Activated T-cell treated with anti-CD3 and anti-CD28 coated beads, Interleukin-2, amount 50 U/mL, for 24 hours (primary cell): ENCODE measurements at regions not wholly inside any gene's neighbourhood (a gene's known extent, or its start where the extent isn't known, plus 50 kb on each side); places are given as distances from the start of the nearest gene placed in this dataset.

ENCODE experiments used
- DNase-seq: peaks from one replicate; pipeline ENCODE4 v3.0.0-alpha.2; 2020
- H3K27ac Mint-ChIP-seq: 2 replicates; pipeline ENCODE4 v1.8.0; 2020; ENCODE audit warnings: mild to moderate bottlenecking, mixed read lengths
- H3K27me3 Mint-ChIP-seq: 2 replicates; pipeline ENCODE4 v1.8.0; 2020; ENCODE audit warnings: mixed read lengths
- H3K36me3 Mint-ChIP-seq: 2 replicates; pipeline ENCODE4 v1.8.0; 2020; ENCODE audit warnings: low read depth, mixed read lengths
- H3K4me1 Mint-ChIP-seq: 2 replicates; pipeline ENCODE4 v1.8.0; 2020; ENCODE audit warnings: low read depth, mixed read lengths
- H3K4me3 Mint-ChIP-seq: 2 replicates; pipeline ENCODE4 v1.8.0; 2020; ENCODE audit warnings: mild to moderate bottlenecking, moderate library complexity, mixed read lengths
- H3K9me3 Mint-ChIP-seq: 2 replicates; pipeline ENCODE4 v1.8.0; 2020; ENCODE audit warnings: mixed read lengths

- H3K4me3 Mint-ChIP-seq: no peak overlapping the region
- no peak overlapping the region for H3K27ac Mint-ChIP-seq
- no peaks in the 10 kb centered on the region for H3K9me3 Mint-ChIP-seq
- no peaks in the 10 kb centered on the region for H3K27me3 Mint-ChIP-seq
- H3K4me1 Mint-ChIP-seq: peaks cover 35% of the 10 kb centered on the region
- DNase-seq: no peak
- H3K36me3 Mint-ChIP-seq: no peaks in the 10 kb centered on the region
These were observed 238.1 kb downstream of the FOXO1 start for GRCh38 chr13:40428354-40428753.

DNA sequence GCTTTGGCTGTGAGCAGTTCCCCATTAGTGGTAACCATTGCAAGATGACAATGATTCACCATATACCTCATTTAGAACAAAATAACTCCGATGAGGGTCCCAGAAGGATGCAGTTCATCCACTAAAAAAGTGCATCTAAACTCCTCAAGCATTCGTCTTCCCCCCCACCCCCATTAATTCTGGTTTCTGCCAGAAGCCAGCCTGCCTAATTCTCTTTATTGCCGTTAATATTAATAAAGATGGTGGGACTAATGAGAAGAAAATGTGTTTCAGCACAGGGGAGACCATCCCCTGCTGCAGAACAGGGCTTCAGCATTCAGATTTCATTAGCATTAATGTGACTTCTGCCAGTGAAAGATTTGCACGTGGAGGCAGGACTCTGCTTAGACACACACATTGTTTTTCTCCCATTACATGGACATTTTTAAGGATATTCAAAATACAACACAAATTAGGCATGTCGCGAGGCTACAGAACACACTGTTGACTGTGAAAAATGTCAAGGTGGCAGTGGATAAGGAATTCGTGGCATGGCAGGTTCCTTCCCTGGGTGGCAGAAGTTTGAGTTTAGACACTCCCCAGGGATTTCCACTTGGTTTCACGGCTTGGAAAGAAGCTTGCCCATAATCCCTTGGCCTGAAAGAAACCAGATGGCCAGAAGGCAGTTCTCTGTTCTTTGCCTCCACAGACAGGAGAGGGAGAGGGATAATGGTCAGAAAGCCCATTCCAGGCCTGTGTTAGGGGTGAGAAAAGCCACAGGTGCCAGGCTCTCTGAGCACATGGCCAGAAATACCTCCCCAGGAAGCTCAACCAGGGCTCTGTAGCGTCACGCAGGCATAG lies 236.5 kb downstream of the FOXO1 start:
- no peaks in the 10 kb centered on the region for H3K9me3 Mint-ChIP-seq
- H3K4me3 Mint-ChIP-seq: no peak overlapping the region
- no peaks in the 10 kb centered on the region for H3K27me3 Mint-ChIP-seq
- no peak for DNase-seq
- H3K27ac Mint-ChIP-seq: no peak overlapping the region
- H3K36me3 Mint-ChIP-seq: peaks cover 2% of the 10 kb centered on the region
- peaks cover 49% of the 10 kb centered on the region for H3K4me1 Mint-ChIP-seq

DNA sequence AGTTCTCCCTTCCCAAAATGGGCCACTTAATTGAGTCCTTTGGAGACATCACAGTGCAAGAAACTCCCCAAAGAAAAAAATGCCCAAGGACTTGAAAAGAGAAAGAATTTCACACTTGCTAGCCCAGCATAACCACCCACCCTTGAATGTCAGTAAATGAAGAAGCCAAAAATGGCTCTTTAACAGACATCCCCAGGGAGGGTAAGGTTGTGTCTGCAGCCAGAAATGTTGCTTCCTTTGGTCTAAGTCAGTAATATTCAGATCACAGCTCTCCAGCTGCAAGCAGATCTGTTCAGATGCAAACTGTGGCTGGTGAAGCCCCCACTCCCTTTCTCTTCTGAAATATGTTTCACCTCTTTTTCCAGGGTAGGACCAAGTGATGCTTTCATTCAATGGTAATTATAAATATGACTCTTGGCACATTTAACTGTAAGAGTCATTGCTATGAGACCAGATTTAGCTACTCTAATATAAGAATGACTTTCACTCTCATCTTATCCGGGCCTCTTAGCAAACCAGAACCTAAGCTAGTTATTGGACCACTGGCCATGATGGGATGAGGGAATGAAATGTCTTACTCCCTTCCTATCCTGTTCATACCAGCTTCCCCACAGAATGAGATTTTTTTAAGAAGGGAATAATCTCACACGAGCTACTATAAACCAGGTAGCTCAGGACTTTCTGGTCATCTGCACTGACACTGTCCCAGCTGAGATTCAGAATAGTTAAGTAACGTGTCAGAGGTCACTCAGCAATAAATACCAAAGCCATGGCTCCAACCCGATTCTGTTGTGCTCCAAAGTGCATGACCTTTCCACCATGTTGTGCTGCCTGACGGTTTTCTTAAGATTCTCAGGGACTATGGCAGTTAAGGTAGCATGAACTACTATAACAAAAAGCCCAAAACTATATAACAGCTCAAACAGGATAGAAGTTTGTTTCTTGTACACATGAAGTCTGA lies 234.1 kb downstream of the FOXO1 start:
- H3K9me3 Mint-ChIP-seq: no peaks in the 10 kb centered on the region
- no peak overlapping the region for H3K27ac Mint-ChIP-seq
- H3K4me1 Mint-ChIP-seq: peaks cover 51% of the 10 kb centered on the region
- H3K36me3 Mint-ChIP-seq: peaks cover 2% of the 10 kb centered on the region
- no peak for DNase-seq
- H3K27me3 Mint-ChIP-seq: no peaks in the 10 kb centered on the region
- no peak overlapping the region for H3K4me3 Mint-ChIP-seq

- Mint-ChIP-seq H3K27ac (no peak overlapping the region), H3K27me3 (no peaks in the 10 kb centered on the region), H3K9me3 (no peaks in the 10 kb centered on the region), H3K36me3 (peaks cover 2% of the 10 kb centered on the region), H3K4me3 (no peak overlapping the region), H3K4me1 (peaks cover 57% of the 10 kb centered on the region)
- no peak for DNase-seq
These were observed 233.4 kb downstream of the FOXO1 start for GRCh38 chr13:40433001-40433400.

DNA sequence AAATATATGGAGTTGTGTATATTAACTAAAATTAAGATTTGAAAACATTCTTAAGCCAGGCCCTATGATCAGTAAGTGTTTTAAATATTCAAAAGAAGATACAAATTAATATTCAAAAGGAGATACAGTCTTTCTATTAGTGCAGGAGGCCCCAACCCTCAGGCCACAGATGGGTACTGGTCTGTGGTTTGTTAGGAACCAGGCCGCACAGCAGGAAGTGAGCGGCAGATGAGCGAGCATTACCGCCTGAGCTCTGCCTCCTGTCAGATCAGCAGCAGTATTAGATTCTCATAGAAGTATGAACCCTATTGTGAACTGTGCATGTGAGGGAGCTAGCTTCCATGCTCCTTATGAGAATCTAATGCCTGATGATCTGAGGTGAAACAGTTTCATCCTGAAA lies 232.9 kb downstream of the FOXO1 start:
- Mint-ChIP-seq H3K4me1 (peaks cover 63% of the 10 kb centered on the region), H3K27me3 (no peaks in the 10 kb centered on the region), H3K9me3 (no peaks in the 10 kb centered on the region), H3K4me3 (no peak overlapping the region), H3K36me3 (peaks cover 2% of the 10 kb centered on the region), H3K27ac (no peak overlapping the region)
- peak; percentile 47 for DNase-seq

DNA sequence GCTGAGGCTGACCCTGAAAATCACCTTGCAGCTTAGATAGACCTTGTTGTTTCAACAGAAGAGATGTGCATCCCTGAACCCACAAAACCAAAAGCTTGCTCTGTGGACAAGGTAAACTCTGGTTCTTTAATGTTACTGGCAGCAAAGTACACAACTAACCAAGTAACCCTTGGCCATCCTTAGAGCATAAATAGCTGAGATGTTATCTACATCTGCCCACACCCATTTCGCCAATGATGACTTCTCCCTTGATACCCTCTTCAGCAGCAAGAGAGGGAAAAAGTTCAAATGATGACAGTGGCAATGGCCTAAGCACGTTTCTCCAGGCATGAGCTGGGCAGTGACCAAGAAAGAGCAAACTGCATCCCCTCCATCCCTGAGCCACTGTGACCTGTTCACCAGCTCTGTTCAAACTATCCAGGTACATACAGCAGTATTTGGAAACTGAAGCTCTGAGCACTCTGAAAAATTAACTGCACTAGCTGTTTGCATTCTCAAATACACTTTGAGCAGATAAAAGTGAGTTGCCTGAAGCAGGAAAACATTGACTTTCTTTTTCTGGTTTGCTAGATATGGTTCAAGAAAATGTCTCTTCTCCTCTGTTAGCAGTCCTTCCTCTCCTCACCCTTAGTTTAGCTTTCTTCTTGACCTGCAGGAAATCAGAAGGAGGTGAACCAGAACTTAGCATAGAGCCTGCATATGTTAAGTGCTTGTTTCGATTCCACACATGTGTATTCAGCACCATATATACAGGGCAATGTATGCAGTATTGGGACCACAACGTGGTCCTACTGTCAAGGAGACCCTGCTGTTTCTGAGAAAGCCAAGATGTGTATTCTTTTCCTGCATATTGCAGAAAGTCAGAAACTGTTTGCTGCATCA lies 231.7 kb downstream of the FOXO1 start:
- H3K9me3 Mint-ChIP-seq: no peaks in the 10 kb centered on the region
- no peak overlapping the region for H3K4me3 Mint-ChIP-seq
- H3K36me3 Mint-ChIP-seq: peaks cover 2% of the 10 kb centered on the region
- DNase-seq: no peak
- no peaks in the 10 kb centered on the region for H3K27me3 Mint-ChIP-seq
- H3K27ac Mint-ChIP-seq: no peak overlapping the region
- H3K4me1 Mint-ChIP-seq: peaks cover 75% of the 10 kb centered on the region

GRCh38 chr13:40438022-40438680 lies 228.3 kb downstream of the FOXO1 start:
- Mint-ChIP-seq H3K4me3 (peak overlapping the region; percentile 57), H3K4me1 (peaks cover 51% of the 10 kb centered on the region), H3K27ac (peak overlapping the region; percentile 80), H3K36me3 (peaks cover 2% of the 10 kb centered on the region), H3K9me3 (no peaks in the 10 kb centered on the region), H3K27me3 (no peaks in the 10 kb centered on the region)
- no peak for DNase-seq

DNA sequence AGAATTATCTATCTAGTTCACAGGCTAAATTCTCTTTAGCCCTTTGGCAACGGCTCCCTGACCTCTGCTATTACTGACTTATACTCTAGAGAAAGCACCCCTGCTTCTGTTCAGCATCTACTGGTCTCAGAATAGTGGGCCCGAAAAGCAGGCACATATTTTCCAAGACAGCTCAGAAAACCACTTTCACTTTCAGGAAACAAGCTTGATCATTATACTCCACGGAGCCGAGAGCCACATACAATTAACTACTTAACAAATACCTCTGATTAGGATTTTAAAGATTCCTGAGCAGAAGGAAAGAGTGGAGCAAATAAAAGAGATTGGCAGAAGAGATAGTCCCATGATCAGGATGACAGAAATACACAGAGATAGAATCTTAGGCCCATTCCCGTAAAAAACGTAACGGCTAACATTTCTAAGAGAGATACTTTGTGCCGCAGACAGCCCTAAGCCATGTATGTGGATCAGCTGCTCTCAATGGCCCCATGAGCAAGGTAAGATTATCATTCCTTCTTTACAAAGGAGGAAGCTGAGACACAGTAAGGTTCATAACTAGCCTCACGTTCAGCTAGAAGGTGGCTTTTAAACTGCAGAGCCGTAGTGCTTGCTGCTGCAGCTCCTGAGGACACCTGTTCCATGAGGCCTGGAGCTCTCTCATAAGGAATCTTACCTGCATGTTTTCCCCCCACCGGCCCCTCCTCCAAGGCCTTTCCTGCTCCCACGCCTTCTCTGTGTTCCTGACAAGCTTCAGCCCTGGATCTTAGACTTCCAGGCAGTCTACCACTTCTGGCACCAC lies 227.2 kb downstream of the FOXO1 start:
- DNase-seq: no peak
- Mint-ChIP-seq H3K27ac (peak overlapping the region; percentile 80), H3K4me3 (peak overlapping the region; percentile 57), H3K27me3 (no peaks in the 10 kb centered on the region), H3K9me3 (no peaks in the 10 kb centered on the region), H3K4me1 (peaks cover 42% of the 10 kb centered on the region), H3K36me3 (no peaks in the 10 kb centered on the region)

DNA sequence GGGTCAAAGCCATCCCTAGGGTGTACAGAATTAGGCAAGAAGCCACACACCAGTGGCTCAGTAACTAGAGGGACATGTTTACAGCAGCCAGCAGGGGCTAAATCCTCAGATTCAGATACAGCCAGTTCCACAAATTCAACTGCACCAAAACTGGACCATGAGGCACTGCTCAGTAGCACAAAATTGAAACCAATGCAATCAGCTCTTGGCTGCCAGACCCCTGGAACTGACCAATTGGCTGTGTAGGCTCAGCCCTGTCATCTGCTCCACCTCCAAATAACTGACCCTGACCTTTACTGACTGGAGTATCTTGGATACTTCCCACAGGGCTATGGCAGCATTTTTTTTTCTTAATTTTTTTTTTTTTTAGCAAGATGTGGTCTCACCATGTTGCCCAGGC lies 226.5 kb downstream of the FOXO1 start:
- H3K9me3 Mint-ChIP-seq: no peaks in the 10 kb centered on the region
- H3K4me1 Mint-ChIP-seq: peaks cover 38% of the 10 kb centered on the region
- no peak overlapping the region for H3K4me3 Mint-ChIP-seq
- H3K27me3 Mint-ChIP-seq: no peaks in the 10 kb centered on the region
- H3K36me3 Mint-ChIP-seq: no peaks in the 10 kb centered on the region
- no peak overlapping the region for H3K27ac Mint-ChIP-seq
- DNase-seq: no peak

GRCh38 chr13:40440990-40441820 lies 225.2 kb downstream of the FOXO1 start:
- Mint-ChIP-seq H3K27ac (no peak overlapping the region), H3K36me3 (no peaks in the 10 kb centered on the region), H3K4me1 (peaks cover 37% of the 10 kb centered on the region), H3K9me3 (peaks cover 2% of the 10 kb centered on the region), H3K27me3 (no peaks in the 10 kb centered on the region), H3K4me3 (no peak overlapping the region)
- no peak for DNase-seq

GRCh38 chr13:40442231-40442630 lies 224.2 kb downstream of the FOXO1 start:
- Mint-ChIP-seq H3K27me3 (no peaks in the 10 kb centered on the region), H3K4me1 (peaks cover 41% of the 10 kb centered on the region), H3K9me3 (peaks cover 6% of the 10 kb centered on the region), H3K27ac (no peak overlapping the region), H3K36me3 (no peaks in the 10 kb centered on the region), H3K4me3 (no peak overlapping the region)
- DNase-seq: no peak

- Mint-ChIP-seq H3K9me3 (peaks cover 6% of the 10 kb centered on the region), H3K4me1 (peaks cover 37% of the 10 kb centered on the region), H3K27ac (no peak overlapping the region), H3K4me3 (no peak overlapping the region), H3K27me3 (no peaks in the 10 kb centered on the region), H3K36me3 (no peaks in the 10 kb centered on the region)
- no peak for DNase-seq
These were observed 223.6 kb downstream of the FOXO1 start for GRCh38 chr13:40442826-40443225.
